Endodermal cell (in vitro differentiated cells): ENCODE measurements at regions not wholly inside any gene's neighbourhood (a gene's known extent, or its start where the extent isn't known, plus 50 kb on each side); places are given as distances from the start of the nearest gene placed in this dataset.

Source experiments
- DNase-seq: peaks from one replicate; pipeline ENCODE4 v3.0.0-alpha.2; 2017
- H3K27ac ChIP-seq: 2 replicates; pipeline ENCODE4 v1.5.1; 2013; ENCODE audit warnings: mild to moderate bottlenecking, low read depth, low read length, moderate library complexity
- H3K27me3 ChIP-seq: 2 replicates; pipeline ENCODE4 v1.6.1; 2013; ENCODE audit warnings: mild to moderate bottlenecking, low read length, moderate library complexity; ENCODE audit not compliant: insufficient read depth, control insufficient read depth, poor library complexity, severe bottlenecking
- H3K36me3 ChIP-seq: 2 replicates; pipeline ENCODE4 v1.7.0; 2013; ENCODE audit warnings: mild to moderate bottlenecking, low read length, moderate library complexity; ENCODE audit not compliant: control insufficient read depth, insufficient read depth
- H3K4me1 ChIP-seq: one replicate; pipeline ENCODE4 v1.7.0; 2013; ENCODE audit warnings: low read length; ENCODE audit not compliant: control insufficient read depth, insufficient read depth
- H3K4me3 ChIP-seq: 2 replicates; pipeline ENCODE4 v1.5.1; 2013; ENCODE audit warnings: mild to moderate bottlenecking, low read length, moderate library complexity
- H3K9ac ChIP-seq: 2 replicates; pipeline ENCODE4 v1.6.1; 2013; ENCODE audit warnings: mild to moderate bottlenecking, low read length, moderate library complexity; ENCODE audit not compliant: poor library complexity, severe bottlenecking; ENCODE audit errors: extremely low read depth
- H3K9me3 ChIP-seq: 2 replicates; pipeline ENCODE4 v1.6.1; 2013; ENCODE audit warnings: mild to moderate bottlenecking, low read length, moderate library complexity; ENCODE audit not compliant: control insufficient read depth
- H3K27ac Mint-ChIP-seq: 2 replicates; pipeline ENCODE4 v1.8.0; 2020; ENCODE audit warnings: mixed read lengths
- H3K27me3 Mint-ChIP-seq: 2 replicates; pipeline ENCODE4 v1.8.0; 2021; ENCODE audit warnings: mild to moderate bottlenecking, mixed read lengths; ENCODE audit not compliant: insufficient read depth
- H3K36me3 Mint-ChIP-seq: 2 replicates; pipeline ENCODE4 v1.8.0; 2020; ENCODE audit warnings: low read depth, mixed read lengths
- H3K4me1 Mint-ChIP-seq: 2 replicates; pipeline ENCODE4 v1.8.0; 2020; ENCODE audit warnings: mixed read lengths
- H3K4me3 Mint-ChIP-seq: 2 replicates; pipeline ENCODE4 v1.8.0; 2020; ENCODE audit warnings: mild to moderate bottlenecking, moderate library complexity, mixed read lengths
- H3K9me3 Mint-ChIP-seq: 2 replicates; pipeline ENCODE4 v1.8.0; 2020; ENCODE audit warnings: mild to moderate bottlenecking, mixed read lengths
- WGBS, 2 experiments: methylation state at CpG; one replicate each; pipeline versions ENCODE4 v1.1.5 to v1.1.7; 2013; ENCODE audit warnings: missing lambda C conversion rate in 2 of 2, mixed read lengths in 1 of 2; ENCODE audit not compliant: insufficient coverage in 1 of 2, insufficient read length in 1 of 2; 5-methylcytosine and 5-hydroxymethylcytosine counted together
- TF ChIP-seq, protein P1 (sequence below): fragments of 200-600 bp; sonication (generic); conservative IDR thresholded peaks from 2 replicates; pipeline ENCODE4 v1.5.0; 2021; ENCODE audit warnings: antibody characterized with exemption, mild to moderate bottlenecking

DNA sequence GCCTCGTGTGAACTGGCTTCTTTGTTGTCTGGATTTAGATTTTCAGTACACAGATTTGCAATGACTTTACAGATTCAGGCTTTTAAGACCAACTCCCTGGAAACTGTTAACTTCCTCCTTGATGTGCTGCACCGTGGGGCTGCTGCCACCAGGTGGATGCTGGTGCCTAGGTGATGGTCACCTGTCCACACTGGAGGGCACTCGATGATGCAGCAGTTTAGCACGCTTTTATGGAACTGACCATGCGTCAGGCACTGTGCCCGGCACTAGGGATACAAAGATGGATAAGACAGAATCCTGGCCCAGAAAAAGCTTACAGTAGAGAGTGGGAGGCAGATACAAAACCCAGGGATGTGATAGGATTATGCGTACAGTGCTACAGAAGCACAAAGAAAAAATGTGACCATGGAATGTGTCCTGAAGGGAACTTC lies 180.7 kb downstream of the CEP135 start:
- no peak overlapping the region for H3K4me3 Mint-ChIP-seq
- peaks cover 11% of the 10 kb centered on the region for H3K4me1 Mint-ChIP-seq
- H3K9me3 Mint-ChIP-seq: peaks cover 4% of the 10 kb centered on the region
- 79 to 81% methylated on average over 6 to 7 of the region's 7 CpGs for WGBS, 2 experiments
- no peaks in the 10 kb centered on the region for H3K27me3 Mint-ChIP-seq
- DNase-seq: peak; percentile 87
- H3K9me3 ChIP-seq: peaks cover 7% of the 10 kb centered on the region
- H3K36me3 ChIP-seq: no peaks in the 10 kb centered on the region
- H3K9ac ChIP-seq: no peak overlapping the region
- TF ChIP-seq, protein P1, sequence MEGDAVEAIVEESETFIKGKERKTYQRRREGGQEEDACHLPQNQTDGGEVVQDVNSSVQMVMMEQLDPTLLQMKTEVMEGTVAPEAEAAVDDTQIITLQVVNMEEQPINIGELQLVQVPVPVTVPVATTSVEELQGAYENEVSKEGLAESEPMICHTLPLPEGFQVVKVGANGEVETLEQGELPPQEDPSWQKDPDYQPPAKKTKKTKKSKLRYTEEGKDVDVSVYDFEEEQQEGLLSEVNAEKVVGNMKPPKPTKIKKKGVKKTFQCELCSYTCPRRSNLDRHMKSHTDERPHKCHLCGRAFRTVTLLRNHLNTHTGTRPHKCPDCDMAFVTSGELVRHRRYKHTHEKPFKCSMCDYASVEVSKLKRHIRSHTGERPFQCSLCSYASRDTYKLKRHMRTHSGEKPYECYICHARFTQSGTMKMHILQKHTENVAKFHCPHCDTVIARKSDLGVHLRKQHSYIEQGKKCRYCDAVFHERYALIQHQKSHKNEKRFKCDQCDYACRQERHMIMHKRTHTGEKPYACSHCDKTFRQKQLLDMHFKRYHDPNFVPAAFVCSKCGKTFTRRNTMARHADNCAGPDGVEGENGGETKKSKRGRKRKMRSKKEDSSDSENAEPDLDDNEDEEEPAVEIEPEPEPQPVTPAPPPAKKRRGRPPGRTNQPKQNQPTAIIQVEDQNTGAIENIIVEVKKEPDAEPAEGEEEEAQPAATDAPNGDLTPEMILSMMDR: peak; percentile 82
- no peak overlapping the region for H3K4me3 ChIP-seq
- peak overlapping the region; percentile 17 for H3K27ac ChIP-seq
- H3K4me1 ChIP-seq: peaks cover 9% of the 10 kb centered on the region
- H3K27ac Mint-ChIP-seq: peak overlapping the region; percentile 83
- peaks cover 6% of the 10 kb centered on the region for H3K36me3 Mint-ChIP-seq
- H3K27me3 ChIP-seq: no peaks in the 10 kb centered on the region

DNA sequence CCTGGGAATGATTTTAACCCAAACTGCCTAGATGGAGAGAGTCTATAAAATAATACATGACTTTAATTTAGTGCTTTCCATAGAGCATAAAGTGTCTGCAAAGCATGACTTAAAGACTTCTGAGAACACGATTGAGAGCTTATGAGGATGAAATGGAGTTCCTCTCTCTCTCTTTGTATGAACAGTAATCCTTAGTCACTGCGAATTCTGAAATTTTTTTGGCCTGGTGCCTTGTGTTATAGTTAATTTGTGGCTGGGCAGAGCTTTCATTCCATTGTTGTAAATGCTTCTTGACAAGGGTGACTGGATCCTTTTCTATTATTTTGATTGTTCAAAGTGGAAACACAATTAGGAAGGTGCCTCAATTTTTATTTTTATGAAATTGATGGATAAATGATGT lies 179.5 kb downstream of the CEP135 start:
- Histone ChIP-seq H3K4me1 (no peaks in the 10 kb centered on the region), H3K36me3 (no peaks in the 10 kb centered on the region), H3K4me3 (no peak overlapping the region), H3K9ac (no peak overlapping the region), H3K27me3 (no peaks in the 10 kb centered on the region), H3K27ac (peak overlapping the region; percentile 90), H3K9me3 (peaks cover 7% of the 10 kb centered on the region)
- WGBS, 2 experiments: 87 to 100% methylated on average over 1 to 2 of the region's 2 CpGs
- H3K4me1 Mint-ChIP-seq: no peaks in the 10 kb centered on the region
- peaks cover 6% of the 10 kb centered on the region for H3K36me3 Mint-ChIP-seq
- TF ChIP-seq, protein P1: no peak
- DNase-seq: no peak
- peaks cover 4% of the 10 kb centered on the region for H3K9me3 Mint-ChIP-seq
- H3K27me3 Mint-ChIP-seq: no peaks in the 10 kb centered on the region
- H3K27ac Mint-ChIP-seq: no peak overlapping the region
- H3K4me3 Mint-ChIP-seq: no peak overlapping the region

DNA sequence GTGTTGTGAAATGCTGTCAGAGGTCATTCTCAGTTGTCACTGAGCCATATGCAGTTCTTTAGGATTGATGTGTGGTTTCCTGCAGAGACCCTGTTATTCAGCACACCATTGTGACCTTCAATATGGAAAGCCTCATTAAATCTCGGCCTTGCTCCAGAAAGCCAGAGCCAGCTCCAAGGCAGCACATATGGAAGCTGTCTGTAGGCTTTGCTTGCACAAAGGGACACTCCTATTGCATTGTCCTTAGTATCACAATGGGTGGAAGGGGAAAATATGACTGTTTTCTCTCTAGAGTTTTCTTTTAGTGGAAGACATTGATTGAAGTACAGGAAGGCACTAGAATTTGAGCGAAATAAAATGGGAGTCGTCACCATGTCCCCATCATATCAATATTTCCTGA lies 179.0 kb downstream of the CEP135 start:
- Histone ChIP-seq H3K9ac (no peak overlapping the region), H3K27ac (peak overlapping the region; percentile 90), H3K4me3 (no peak overlapping the region), H3K4me1 (no peaks in the 10 kb centered on the region), H3K9me3 (peaks cover 7% of the 10 kb centered on the region), H3K36me3 (no peaks in the 10 kb centered on the region), H3K27me3 (no peaks in the 10 kb centered on the region)
- no peaks in the 10 kb centered on the region for H3K4me1 Mint-ChIP-seq
- no peak overlapping the region for H3K27ac Mint-ChIP-seq
- no peak overlapping the region for H3K4me3 Mint-ChIP-seq
- peaks cover 6% of the 10 kb centered on the region for H3K36me3 Mint-ChIP-seq
- TF ChIP-seq, protein P1: no peak
- no peak for DNase-seq
- H3K9me3 Mint-ChIP-seq: peaks cover 4% of the 10 kb centered on the region
- no peaks in the 10 kb centered on the region for H3K27me3 Mint-ChIP-seq
- 93% methylated on average over 3 of the region's 3 CpGs; no CpG with 5 or more reads in 1 of the 2 experiments for WGBS, 2 experiments
